Right lobe of liver (tissue), 6 donors: ENCODE measurements at regions not wholly inside any gene's neighbourhood (a gene's known extent, or its start where the extent isn't known, plus 50 kb on each side); places are given as distances from the start of the nearest gene placed in this dataset.

Source experiments
- ATAC-seq, 4 donors: fragments of 200-7000 bp; cut with Tn5 transposase; one replicate each; pipeline ENCODE4 v1.9.1; 2020; ENCODE audit warnings: mild to moderate bottlenecking in 4 of 4, moderate library complexity in 4 of 4
- DNase-seq, 3 donors: peaks; one replicate each; pipeline ENCODE4 v3.0.0-alpha.2; 2020
- H3K27ac ChIP-seq, 3 donors: fragments of 200-600 bp; one replicate each; pipeline ENCODE4 v1.8.0; 2022
- H3K27me3 ChIP-seq, 2 donors: fragments of 200-600 bp; one replicate each; pipeline ENCODE4 v1.8.0; 2022
- H3K36me3 ChIP-seq, 4 donors: fragments of 200-600 bp; sonication (generic) in 1 of 4; one replicate each; pipeline versions ENCODE4 v1.5.1 to v1.8.0; 2017 to 2022; ENCODE audit warnings: control low read depth in 1 of 4
- H3K4me1 ChIP-seq, 4 donors: fragments of 200-600 bp; sonication (generic) in 1 of 4; one replicate each; pipeline versions ENCODE4 v1.5.1 to v1.8.0; 2017 to 2022; ENCODE audit warnings: control low read depth in 1 of 4
- H3K4me3 ChIP-seq, 3 donors: fragments of 200-600 bp; one replicate each; pipeline ENCODE4 v1.8.0; 2022
- H3K9me3 ChIP-seq, 4 donors: fragments of 200-600 bp; sonication (generic) in 1 of 4; one replicate each; pipeline versions ENCODE4 v1.5.1 to v1.8.0; 2017 to 2022; ENCODE audit warnings: control low read depth in 1 of 4
- POLR2A ChIP-seq: fragments of 450-650 bp; IDR thresholded peaks from one replicate; pipeline ENCODE4 v1.6.1; 2017; ENCODE audit warnings: antibody characterized with exemption, mild to moderate bottlenecking
- WGBS: methylation state at CpG from one replicate; pipeline ENCODE4 v1.1.6; 2018; ENCODE audit warnings: low coverage, low lambda C conversion rate; ENCODE audit not compliant: insufficient coverage; ENCODE audit errors: missing lambda C conversion rate; 5-methylcytosine and 5-hydroxymethylcytosine counted together
- intact Hi-C, 2 donors: fragments of 100-400 bp; cut with DNase I; formaldehyde crosslinking; loops; one replicate each; pipeline versions ENCODE4 v1.11.2 to v1.14.1; 2022
- TF ChIP-seq, protein P1 (sequence below), 4 donors: fragments of 200-600 bp in 3 of 4; fragments of 450-650 bp in 1 of 4; IDR thresholded peaks; one replicate each; pipeline versions ENCODE4 v1.5.1 to v1.8.0; 2016 to 2022; ENCODE audit warnings: antibody characterized with exemption in 4 of 4, mild to moderate bottlenecking in 2 of 4
- donor health status: DM: no; HTN: yes; CAD: no.
- donor health status: DM: no; HTN: no; CAD: no.
- donor health status: DM: no; HTN: no; CAD: no.
- donor health status: DM: no; HTN: yes; CAD: no.
- donor health status: DM: no; HTN: yes; CAD: no.

DNA sequence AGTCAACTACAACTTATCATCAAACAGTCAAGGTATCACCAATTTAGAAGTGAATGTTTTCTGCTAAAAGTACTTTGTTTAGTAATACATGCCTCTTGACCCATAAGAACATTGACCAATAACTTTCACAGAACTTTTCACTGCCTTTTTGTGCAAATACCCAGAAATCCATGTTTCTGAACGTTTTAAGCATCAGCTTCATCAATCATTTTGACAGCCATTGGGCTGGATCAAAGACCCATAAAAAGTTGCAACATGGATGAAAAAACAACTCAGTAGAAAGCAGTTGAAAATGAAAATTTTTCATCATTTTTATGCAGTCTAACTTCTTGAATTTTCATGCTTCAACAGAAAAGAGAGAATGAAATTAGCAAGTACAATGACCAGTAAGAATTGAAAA, 466.7 kb downstream of the TRAM1L1 start:
- TF ChIP-seq, protein P1, sequence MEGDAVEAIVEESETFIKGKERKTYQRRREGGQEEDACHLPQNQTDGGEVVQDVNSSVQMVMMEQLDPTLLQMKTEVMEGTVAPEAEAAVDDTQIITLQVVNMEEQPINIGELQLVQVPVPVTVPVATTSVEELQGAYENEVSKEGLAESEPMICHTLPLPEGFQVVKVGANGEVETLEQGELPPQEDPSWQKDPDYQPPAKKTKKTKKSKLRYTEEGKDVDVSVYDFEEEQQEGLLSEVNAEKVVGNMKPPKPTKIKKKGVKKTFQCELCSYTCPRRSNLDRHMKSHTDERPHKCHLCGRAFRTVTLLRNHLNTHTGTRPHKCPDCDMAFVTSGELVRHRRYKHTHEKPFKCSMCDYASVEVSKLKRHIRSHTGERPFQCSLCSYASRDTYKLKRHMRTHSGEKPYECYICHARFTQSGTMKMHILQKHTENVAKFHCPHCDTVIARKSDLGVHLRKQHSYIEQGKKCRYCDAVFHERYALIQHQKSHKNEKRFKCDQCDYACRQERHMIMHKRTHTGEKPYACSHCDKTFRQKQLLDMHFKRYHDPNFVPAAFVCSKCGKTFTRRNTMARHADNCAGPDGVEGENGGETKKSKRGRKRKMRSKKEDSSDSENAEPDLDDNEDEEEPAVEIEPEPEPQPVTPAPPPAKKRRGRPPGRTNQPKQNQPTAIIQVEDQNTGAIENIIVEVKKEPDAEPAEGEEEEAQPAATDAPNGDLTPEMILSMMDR (IDR thresholded peaks at IDR 0.05): no peak
- TF ChIP-seq POLR2A: no peak
- Histone ChIP-seq H3K27me3 (no peaks in the 10 kb centered on the region), H3K9me3 (no peaks in the 10 kb centered on the region), H3K4me3 (no peak overlapping the region), H3K27ac (no peak overlapping the region), H3K36me3 (no peaks in the 10 kb centered on the region), H3K4me1 (no peaks in the 10 kb centered on the region)
- ATAC-seq (no peak), DNase-seq (no peak)
- 0% methylated on average over 1 of the region's 1 CpG for WGBS
- intact Hi-C loops: no loop called here

DNA sequence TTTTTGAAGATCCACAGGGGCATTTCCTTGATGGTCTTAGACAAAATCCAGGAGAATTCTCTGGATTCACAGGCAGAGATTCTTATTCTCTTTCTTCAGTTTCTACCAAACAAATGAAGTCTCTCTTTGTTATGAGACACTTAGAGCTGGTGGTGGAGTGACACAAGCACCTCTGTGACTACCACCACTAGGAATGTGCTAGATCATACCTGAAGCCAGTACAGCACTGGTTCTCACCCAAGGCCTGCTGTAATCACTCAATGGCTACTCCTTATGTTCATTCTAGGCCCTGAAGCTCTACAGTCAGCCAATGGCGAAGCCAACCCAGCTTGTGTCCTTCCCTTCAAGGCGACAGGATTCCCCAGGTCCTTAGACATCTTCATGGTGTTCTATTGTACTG, 482.3 kb downstream of the TRAM1L1 start:
- ATAC-seq (no peak), DNase-seq (no peak)
- no peaks in the 10 kb centered on the region for H3K9me3 ChIP-seq
- H3K4me1 ChIP-seq: no peaks in the 10 kb centered on the region
- H3K36me3 ChIP-seq: no peaks in the 10 kb centered on the region
- no peak overlapping the region for H3K27ac ChIP-seq
- TF ChIP-seq, protein P1 (IDR thresholded peaks at IDR 0.05): no peak
- no peak for TF ChIP-seq POLR2A
- H3K4me3 ChIP-seq: no peak overlapping the region
- no peaks in the 10 kb centered on the region for H3K27me3 ChIP-seq
- WGBS: no CpG with 5 or more reads among the region's 2 CpGs
- intact Hi-C loops: no loop called here

DNA sequence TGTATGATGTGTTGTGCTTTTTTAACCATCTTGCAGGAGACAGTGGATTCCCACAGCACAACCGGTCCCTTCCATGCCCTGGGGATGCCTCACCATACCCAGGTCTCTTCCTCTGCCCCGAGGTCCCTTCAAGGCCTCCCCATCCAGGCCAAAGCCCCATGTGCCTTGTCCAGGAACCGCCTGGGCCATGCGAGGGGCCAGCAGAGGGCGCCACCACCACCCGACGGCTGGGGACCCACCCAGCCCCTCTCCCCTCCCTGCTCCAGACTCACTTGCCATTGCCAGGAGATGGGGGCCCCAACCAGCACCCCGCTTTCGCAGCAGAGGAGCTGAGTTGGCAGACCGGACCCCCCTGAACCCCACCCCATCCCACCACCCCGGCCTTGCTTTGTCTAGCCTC, 485.5 kb downstream of the TRAM1L1 start:
- H3K36me3 ChIP-seq: no peaks in the 10 kb centered on the region
- H3K4me3 ChIP-seq: no peak overlapping the region
- peak in 2 of 3 donors; percentile 9 to 52 for DNase-seq
- H3K27ac ChIP-seq: no peak overlapping the region
- ATAC-seq: peak in 1 of 4 donors; percentile 31
- TF ChIP-seq, protein P1 (IDR thresholded peaks at IDR 0.05): no peak
- no peak for TF ChIP-seq POLR2A
- H3K9me3 ChIP-seq: no peaks in the 10 kb centered on the region
- intact Hi-C loops: no loop called here
- no peaks in the 10 kb centered on the region for H3K27me3 ChIP-seq
- WGBS: 0% methylated on average over 1 of the region's 11 CpGs
- H3K4me1 ChIP-seq: no peaks in the 10 kb centered on the region

DNA sequence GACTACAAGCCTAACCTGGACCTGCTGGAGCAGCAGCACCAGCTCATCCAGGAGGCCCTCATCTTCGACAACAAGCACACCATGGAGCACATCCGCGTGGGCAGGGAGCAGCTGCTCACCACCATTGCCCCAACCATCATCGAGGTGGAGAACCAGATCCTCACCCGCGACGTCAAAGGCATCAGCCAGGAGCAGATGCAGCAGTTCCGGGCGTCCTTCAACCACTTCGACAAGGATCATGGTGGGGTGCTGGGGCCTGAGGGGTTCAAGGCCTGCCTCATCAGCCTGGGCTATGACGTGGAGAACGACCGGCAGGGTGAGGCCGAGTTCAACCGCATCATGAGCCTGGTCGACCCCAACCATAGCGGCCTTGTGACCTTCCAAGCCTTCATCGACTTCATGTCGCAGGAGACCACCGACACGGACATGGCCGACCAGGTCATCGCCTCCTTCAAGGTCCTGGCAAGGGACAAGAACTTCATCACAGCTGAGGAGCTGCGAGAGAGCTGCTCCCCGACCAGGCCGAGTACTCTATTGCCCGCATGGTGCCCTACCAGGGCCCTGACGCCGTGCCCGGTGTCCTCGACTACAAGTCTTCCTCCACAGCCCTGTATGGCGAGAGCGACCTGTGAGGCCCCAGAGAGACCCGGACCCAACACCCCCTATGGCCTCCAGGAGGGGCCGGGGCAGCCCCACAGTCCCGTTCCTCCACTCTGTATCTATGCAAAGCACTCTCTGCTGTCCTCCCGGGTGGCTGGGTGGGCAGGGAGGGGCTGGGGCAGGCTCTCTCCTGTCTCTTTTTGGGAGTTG, 486.2 kb downstream of the TRAM1L1 start:
- no peak for TF ChIP-seq POLR2A
- TF ChIP-seq, protein P1 (IDR thresholded peaks at IDR 0.05): no peak
- Histone ChIP-seq H3K4me1 (no peaks in the 10 kb centered on the region), H3K9me3 (no peaks in the 10 kb centered on the region), H3K36me3 (no peaks in the 10 kb centered on the region), H3K4me3 (no peak overlapping the region), H3K27ac (no peak overlapping the region), H3K27me3 (no peaks in the 10 kb centered on the region)
- DNase-seq: peak in 2 of 3 donors; percentile 13 to 46
- ATAC-seq: peak in 1 of 4 donors; percentile 33
- WGBS: 89% methylated on average over 20 of the region's 37 CpGs
- intact Hi-C loops: no loop called here
